ENCODE measurements at regions not wholly inside any gene's neighbourhood (a gene's known extent, or its start where the extent isn't known, plus 50 kb on each side); places are given as distances from the start of the nearest gene placed in this dataset.

- no peak for TF ChIP-seq POLR2AphosphoS5 (IDR thresholded peaks at IDR 0.05; ENCODE audit: low read length)
- no peak for TF ChIP-seq BRCA1 (IDR thresholded peaks at IDR 0.05; ENCODE audit: low read depth, low read length)
- TF ChIP-seq SUZ12 (IDR thresholded peaks at IDR 0.05; ENCODE audit: unreplicated experiment) = no peak
- TF ChIP-seq CTCF (IDR thresholded peaks at IDR 0.05 in 2 of 3, conservative IDR thresholded peaks at IDR 0.05 in 1 of 3; ENCODE audit: control insufficient read depth in 2 of 3, extremely low read depth in 1 of 3, insufficient read depth in 1 of 3, low read depth in 3 of 3, low read length in 3 of 3) = no peak
- no peak for TF ChIP-seq EP300 (IDR thresholded peaks at IDR 0.05; ENCODE audit: borderline replicate concordance in 1 of 2, control insufficient read depth in 1 of 2, low read depth in 2 of 2, low read length in 2 of 2)
- TF ChIP-seq POLR2A (IDR thresholded peaks at IDR 0.05; ENCODE audit: low read depth, low read length) = no peak
- TF ChIP-seq ZNF622 (IDR thresholded peaks at IDR 0.05) = no peak
- TF ChIP-seq, protein P1, sequence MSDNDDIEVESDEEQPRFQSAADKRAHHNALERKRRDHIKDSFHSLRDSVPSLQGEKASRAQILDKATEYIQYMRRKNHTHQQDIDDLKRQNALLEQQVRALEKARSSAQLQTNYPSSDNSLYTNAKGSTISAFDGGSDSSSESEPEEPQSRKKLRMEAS (IDR thresholded peaks at IDR 0.05; ENCODE audit: low read depth, low read length) = no peak
- no peak for TF ChIP-seq NR2C2 (IDR thresholded peaks at IDR 0.05; ENCODE audit: borderline replicate concordance, control insufficient read depth, insufficient read length, low read depth)
- no peak for TF ChIP-seq RELA (IDR thresholded peaks at IDR 0.05; ENCODE audit: borderline replicate concordance, partially characterized antibody)
- TF ChIP-seq PAX8 (IDR thresholded peaks at IDR 0.05) = no peak
- no peak for TF ChIP-seq NFYB (IDR thresholded peaks at IDR 0.05; ENCODE audit: insufficient read depth, low read depth, low read length)
Observed at GRCh38 chr3:150094150-150094933, 123.6 kb upstream of the PFN2 start.
